ENCODE measurements at regions not wholly inside any gene's neighbourhood (a gene's known extent, or its start where the extent isn't known, plus 50 kb on each side); places are given as distances from the start of the nearest gene placed in this dataset.

GRCh38 chr4:126800575-126801141 is 832.1 kb upstream of the INTU start:
- TF ChIP-seq POLR2AphosphoS5 (IDR thresholded peaks at IDR 0.05; ENCODE audit: low read depth, low read length) = no peak
- no peak for TF ChIP-seq POLR2A (IDR thresholded peaks at IDR 0.05; ENCODE audit: low read depth, low read length)
- no peak for TF ChIP-seq POU2F2 (IDR thresholded peaks at IDR 0.05; ENCODE audit: low read depth, low read length)
- TF ChIP-seq TAF1 (IDR thresholded peaks at IDR 0.05; ENCODE audit: low read depth, low read length) = no peak
- TF ChIP-seq SPI1 (IDR thresholded peaks at IDR 0.05; ENCODE audit: low read depth, low read length) = no peak
- no peak for TF ChIP-seq PAX5 (IDR thresholded peaks at IDR 0.05; ENCODE audit: insufficient read depth, low read length, severe bottlenecking)
